Right cardiac atrium (tissue), 5 donors: ENCODE measurements at regions not wholly inside any gene's neighbourhood (a gene's known extent, or its start where the extent isn't known, plus 50 kb on each side); places are given as distances from the start of the nearest gene placed in this dataset.

Source experiments
- ATAC-seq, 2 donors: fragments of 200-7000 bp; cut with Tn5 transposase; one replicate each; pipeline versions ENCODE4 v1.8.0 to v1.9.1; 2020; ENCODE audit warnings: moderate library complexity in 2 of 2, mild to moderate bottlenecking in 1 of 2
- DNase-seq, 3 donors: peaks; one replicate each; pipeline ENCODE4 v3.0.0-alpha.2; 2020
- H3K27ac ChIP-seq: one replicate; pipeline ENCODE4 v1.5.1; 2013; ENCODE audit warnings: mild to moderate bottlenecking, low read length, control low read depth, moderate library complexity
- H3K27me3 ChIP-seq: one replicate; pipeline ENCODE4 v1.6.1; 2013; ENCODE audit not compliant: control insufficient read depth, insufficient read depth
- H3K4me1 ChIP-seq: one replicate; pipeline ENCODE4 v1.6.1; 2013; ENCODE audit warnings: low read length; ENCODE audit not compliant: control insufficient read depth, insufficient read depth
- H3K4me3 ChIP-seq: one replicate; pipeline ENCODE4 v1.5.1; 2013; ENCODE audit warnings: low read length, control low read depth
- H3K9me3 ChIP-seq: one replicate; pipeline ENCODE4 v1.6.1; 2013; ENCODE audit warnings: low read length; ENCODE audit not compliant: control insufficient read depth
- WGBS: extraction: QIAGEN DNeasy Blood & Tissue Kit; methylation state at CpG from one replicate; pipeline ENCODE4 v1.1.7; 2013; 5-methylcytosine and 5-hydroxymethylcytosine counted together
- intact Hi-C, 4 donors: fragments of 100-400 bp; cut with DNase I; formaldehyde crosslinking; loops; one replicate each; pipeline versions ENCODE4 v1.11.0 to v1.14.0; 2022 to 2023
- donor health status: healthy with polysubstance abuse.
- donor health status: DM: no; HTN: yes; CAD: no.
- donor health status: DM: no; HTN: no; CAD: no.
- donor health status: DM: no; HTN: yes; CAD: no; lungs with severe emphysema.
- donor health status: DM: yes; HTN: yes; CAD: no.

DNA sequence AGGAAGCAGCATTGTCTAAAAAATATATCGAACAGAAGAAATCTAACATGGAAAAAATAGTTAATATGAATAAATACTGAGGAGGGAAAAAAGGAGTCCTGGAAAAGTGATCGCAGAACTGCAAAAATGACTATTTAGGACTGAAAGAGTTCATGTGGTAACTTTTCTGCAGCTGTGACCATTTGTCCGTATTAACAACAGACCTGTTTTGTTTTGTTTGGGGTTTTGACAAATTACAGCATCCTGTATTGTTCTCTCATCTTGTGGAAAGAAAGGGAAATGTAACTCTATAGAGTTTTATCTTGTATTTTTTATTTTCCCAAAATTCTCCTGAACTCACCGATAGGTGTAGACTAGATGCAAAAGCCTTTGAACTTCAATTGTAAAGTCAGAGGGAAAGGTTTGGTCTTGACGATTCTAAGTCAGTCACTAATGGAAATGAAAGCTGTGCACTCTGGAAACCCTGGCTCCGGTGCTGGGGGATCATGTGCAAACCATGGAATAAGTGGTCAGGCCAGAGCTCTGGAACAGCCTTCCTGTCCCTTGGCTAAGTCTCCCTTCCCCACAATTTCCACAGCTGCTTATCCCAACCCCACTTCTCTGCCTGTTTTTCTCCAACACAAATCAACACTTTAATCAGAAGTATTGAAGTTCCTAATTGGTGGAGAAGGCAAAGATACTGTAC, 51.2 kb upstream of the MARCKS start:
- intact Hi-C loops = no loop called here
- no peak for DNase-seq
- ATAC-seq = peak in 1 of 2 donors; percentile 54
- H3K4me3 ChIP-seq = no peak overlapping the region
- 64% methylated on average over 6 of the region's 6 CpGs for WGBS
- no peaks in the 10 kb centered on the region for H3K9me3 ChIP-seq
- H3K27me3 ChIP-seq = no peaks in the 10 kb centered on the region
- H3K27ac ChIP-seq = no peak overlapping the region
- peaks cover 1% of the 10 kb centered on the region for H3K4me1 ChIP-seq
